ENCODE measurements at regions not wholly inside any gene's neighbourhood (a gene's known extent, or its start where the extent isn't known, plus 50 kb on each side); places are given as distances from the start of the nearest gene placed in this dataset.

DNA sequence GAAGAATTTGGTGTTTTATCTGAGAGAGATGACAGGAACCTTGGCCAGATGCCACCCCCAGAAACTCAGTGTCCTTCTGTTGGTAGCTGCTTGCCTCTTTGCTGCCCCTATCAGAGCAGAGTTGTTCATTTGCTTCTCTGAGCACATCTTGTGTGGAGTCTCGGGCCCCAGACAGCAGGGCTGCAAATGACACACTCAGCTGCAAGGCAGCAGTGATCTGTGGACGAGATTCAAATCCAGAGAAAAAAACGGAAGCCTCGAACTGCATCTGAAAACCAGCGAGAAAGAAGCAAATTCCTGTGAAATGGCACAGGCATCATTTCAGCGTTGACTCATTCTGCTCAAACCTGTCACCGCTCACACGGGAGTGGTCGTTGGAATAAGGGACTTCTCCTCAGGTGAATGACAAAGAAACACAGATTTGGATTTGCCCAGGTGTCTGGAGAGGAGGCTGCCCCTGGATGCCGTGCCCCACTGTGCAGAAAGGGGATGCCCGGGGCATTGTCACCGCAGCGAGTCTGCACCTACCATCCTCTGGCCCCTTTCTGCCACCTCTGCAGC, 144.7 kb downstream of the PFKFB3 start:
- DNase-seq (ENCODE audit: low read depth in 2 of 2), result peak in 1 of 2 donors; percentile 18
- TF ChIP-seq, protein P1, sequence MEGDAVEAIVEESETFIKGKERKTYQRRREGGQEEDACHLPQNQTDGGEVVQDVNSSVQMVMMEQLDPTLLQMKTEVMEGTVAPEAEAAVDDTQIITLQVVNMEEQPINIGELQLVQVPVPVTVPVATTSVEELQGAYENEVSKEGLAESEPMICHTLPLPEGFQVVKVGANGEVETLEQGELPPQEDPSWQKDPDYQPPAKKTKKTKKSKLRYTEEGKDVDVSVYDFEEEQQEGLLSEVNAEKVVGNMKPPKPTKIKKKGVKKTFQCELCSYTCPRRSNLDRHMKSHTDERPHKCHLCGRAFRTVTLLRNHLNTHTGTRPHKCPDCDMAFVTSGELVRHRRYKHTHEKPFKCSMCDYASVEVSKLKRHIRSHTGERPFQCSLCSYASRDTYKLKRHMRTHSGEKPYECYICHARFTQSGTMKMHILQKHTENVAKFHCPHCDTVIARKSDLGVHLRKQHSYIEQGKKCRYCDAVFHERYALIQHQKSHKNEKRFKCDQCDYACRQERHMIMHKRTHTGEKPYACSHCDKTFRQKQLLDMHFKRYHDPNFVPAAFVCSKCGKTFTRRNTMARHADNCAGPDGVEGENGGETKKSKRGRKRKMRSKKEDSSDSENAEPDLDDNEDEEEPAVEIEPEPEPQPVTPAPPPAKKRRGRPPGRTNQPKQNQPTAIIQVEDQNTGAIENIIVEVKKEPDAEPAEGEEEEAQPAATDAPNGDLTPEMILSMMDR (IDR thresholded peaks at IDR 0.05; ENCODE audit: low read depth, low read length), result no peak
- no peak overlapping the region for H3K4me3 ChIP-seq (replicated peaks in 1 of 2; ENCODE audit: low read depth in 2 of 2, low read length in 2 of 2)

GRCh38 chr10:6348096-6348874, 145.6 kb downstream of the PFKFB3 start:
- no peak overlapping the region for H3K4me3 ChIP-seq (replicated peaks in 1 of 2; ENCODE audit: low read depth in 2 of 2, low read length in 2 of 2)
- DNase-seq (ENCODE audit: low read depth in 2 of 2), result no peak

GRCh38 chr10:6349846-6350535, 147.3 kb downstream of the PFKFB3 start:
- DNase-seq (ENCODE audit: low read depth in 2 of 2), result no peak
- no peak overlapping the region for H3K4me3 ChIP-seq (replicated peaks in 1 of 2; ENCODE audit: low read depth in 2 of 2, low read length in 2 of 2)
- TF ChIP-seq, protein P1 (IDR thresholded peaks at IDR 0.05; ENCODE audit: low read depth, low read length), result no peak

More at GRCh38 chr10:6348096-6348874, 145.6 kb downstream of the PFKFB3 start:
- TF ChIP-seq, protein P1 (IDR thresholded peaks at IDR 0.05; ENCODE audit: low read depth, low read length), result no peak

- TF ChIP-seq, protein P1 (IDR thresholded peaks at IDR 0.05; ENCODE audit: low read depth, low read length), result no peak
- no peak for DNase-seq (ENCODE audit: low read depth in 2 of 2)
- H3K4me3 ChIP-seq (replicated peaks in 1 of 2; ENCODE audit: low read depth in 2 of 2, low read length in 2 of 2), result no peak overlapping the region
Measured at GRCh38 chr10:6350609-6351008, 147.9 kb downstream of the PFKFB3 start.

DNA sequence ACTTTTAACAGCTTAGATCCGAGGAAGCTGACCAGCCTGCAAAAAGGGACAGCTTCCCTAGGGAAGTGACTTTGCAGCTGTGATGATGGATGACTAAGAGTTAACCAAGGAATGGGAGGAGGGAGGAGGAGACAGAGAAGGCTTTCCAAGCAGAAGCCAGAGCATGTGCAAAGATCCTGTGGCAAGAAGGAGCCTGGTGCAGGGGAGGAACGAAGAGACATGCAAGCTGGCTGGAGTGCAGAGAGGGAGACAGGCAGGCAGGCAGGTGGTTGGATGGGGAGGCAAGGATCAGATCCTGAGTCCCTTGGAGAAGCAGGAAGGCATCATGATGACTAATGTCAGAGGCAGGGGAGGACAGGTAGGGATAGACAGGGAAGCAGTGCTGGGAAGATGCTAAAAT, 148.8 kb downstream of the PFKFB3 start:
- DNase-seq (ENCODE audit: low read depth in 2 of 2), result no peak
- H3K4me3 ChIP-seq (replicated peaks in 1 of 2; ENCODE audit: low read depth in 2 of 2, low read length in 2 of 2), result no peak overlapping the region
- TF ChIP-seq, protein P1 (IDR thresholded peaks at IDR 0.05; ENCODE audit: low read depth, low read length), result no peak

- no peak for DNase-seq (ENCODE audit: low read depth in 2 of 2)
- TF ChIP-seq, protein P1 (IDR thresholded peaks at IDR 0.05; ENCODE audit: low read depth, low read length), result no peak
- H3K4me3 ChIP-seq (replicated peaks in 1 of 2; ENCODE audit: low read depth in 2 of 2, low read length in 2 of 2), result no peak overlapping the region
Measured at GRCh38 chr10:6353526-6353925, 150.8 kb downstream of the PFKFB3 start.
